ENCODE measurements at regions not wholly inside any gene's neighbourhood (a gene's known extent, or its start where the extent isn't known, plus 50 kb on each side); places are given as distances from the start of the nearest gene placed in this dataset.

GRCh38 chr3:18681818-18682345 lies 256.7 kb upstream of the SATB1 start:
- H3K36me3 Mint-ChIP-seq = no peaks in the 10 kb centered on the region
- Histone ChIP-seq H3K4me3 (replicated peaks in 1 of 3; ENCODE audit: low read depth in 2 of 3, low read length in 3 of 3) (no peak overlapping the region), H2AFZ (ENCODE audit: insufficient read depth, low read depth, low read length, poor library complexity, severe bottlenecking) (no peak overlapping the region), H3K4me1 (ENCODE audit: control insufficient read depth in 1 of 2, insufficient read depth in 2 of 2, low read length in 2 of 2) (peaks cover 0 to under 1% of the 10 kb centered on the region in 2 donors), H3K9ac (ENCODE audit: insufficient read depth, low read length, poor library complexity, severe bottlenecking) (no peak overlapping the region), H3K9me3 (replicated peaks in 1 of 2; ENCODE audit: control insufficient read depth in 1 of 2, insufficient read depth in 1 of 2, low read length in 2 of 2) (no peaks in the 10 kb centered on the region), H3K79me2 (ENCODE audit: insufficient read depth, low read length) (no peaks in the 10 kb centered on the region), H3K27me3 (ENCODE audit: control insufficient read depth in 2 of 2, insufficient read depth in 2 of 2, low read length in 2 of 2) (no peaks in the 10 kb centered on the region), H4K20me1 (ENCODE audit: insufficient read depth, low read length) (no peaks in the 10 kb centered on the region), H3K4me2 (replicated peaks; ENCODE audit: extremely low read depth, low read length, poor library complexity, severe bottlenecking) (no peak overlapping the region), H3K27ac (ENCODE audit: low read depth in 1 of 2, low read length in 2 of 2) (no peak overlapping the region), H3K36me3 (replicated peaks in 1 of 2; ENCODE audit: control insufficient read depth in 1 of 2, insufficient read depth in 2 of 2, low read length in 2 of 2) (no peaks in the 10 kb centered on the region)
- intact Hi-C loops (cut with micrococcal nuclease) = no loop called here
- TF ChIP-seq, protein P1, sequence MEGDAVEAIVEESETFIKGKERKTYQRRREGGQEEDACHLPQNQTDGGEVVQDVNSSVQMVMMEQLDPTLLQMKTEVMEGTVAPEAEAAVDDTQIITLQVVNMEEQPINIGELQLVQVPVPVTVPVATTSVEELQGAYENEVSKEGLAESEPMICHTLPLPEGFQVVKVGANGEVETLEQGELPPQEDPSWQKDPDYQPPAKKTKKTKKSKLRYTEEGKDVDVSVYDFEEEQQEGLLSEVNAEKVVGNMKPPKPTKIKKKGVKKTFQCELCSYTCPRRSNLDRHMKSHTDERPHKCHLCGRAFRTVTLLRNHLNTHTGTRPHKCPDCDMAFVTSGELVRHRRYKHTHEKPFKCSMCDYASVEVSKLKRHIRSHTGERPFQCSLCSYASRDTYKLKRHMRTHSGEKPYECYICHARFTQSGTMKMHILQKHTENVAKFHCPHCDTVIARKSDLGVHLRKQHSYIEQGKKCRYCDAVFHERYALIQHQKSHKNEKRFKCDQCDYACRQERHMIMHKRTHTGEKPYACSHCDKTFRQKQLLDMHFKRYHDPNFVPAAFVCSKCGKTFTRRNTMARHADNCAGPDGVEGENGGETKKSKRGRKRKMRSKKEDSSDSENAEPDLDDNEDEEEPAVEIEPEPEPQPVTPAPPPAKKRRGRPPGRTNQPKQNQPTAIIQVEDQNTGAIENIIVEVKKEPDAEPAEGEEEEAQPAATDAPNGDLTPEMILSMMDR (IDR thresholded peaks at IDR 0.05) = no peak
- no CpG with 5 or more reads among the region's 3 CpGs for WGBS (ENCODE audit: insufficient coverage)
- H3K4me3 Mint-ChIP-seq = no peak overlapping the region
- H3K9me3 Mint-ChIP-seq = peaks cover 0 to 2% (median 0%) of the 10 kb centered on the region in 7 donors
- H3K4me1 Mint-ChIP-seq = no peaks in the 10 kb centered on the region
- no peak overlapping the region for H3K27ac Mint-ChIP-seq
- DNase-seq = no peak
- H3K27me3 Mint-ChIP-seq (ENCODE audit: low read depth in 3 of 3) = no peaks in the 10 kb centered on the region

GRCh38 chr3:18680758-18681157 lies 255.6 kb upstream of the SATB1 start:
- H3K4me2 ChIP-seq (replicated peaks; ENCODE audit: extremely low read depth, low read length, poor library complexity, severe bottlenecking) = no peak overlapping the region
- H3K27me3 ChIP-seq (ENCODE audit: control insufficient read depth in 2 of 2, insufficient read depth in 2 of 2, low read length in 2 of 2) = no peaks in the 10 kb centered on the region
- H3K4me3 Mint-ChIP-seq = no peak overlapping the region
- DNase-seq = no peak
- no peak overlapping the region for H3K27ac ChIP-seq (ENCODE audit: low read depth in 1 of 2, low read length in 2 of 2)
- H3K36me3 ChIP-seq (replicated peaks in 1 of 2; ENCODE audit: control insufficient read depth in 1 of 2, insufficient read depth in 2 of 2, low read length in 2 of 2) = no peaks in the 10 kb centered on the region
- no peaks in the 10 kb centered on the region for H3K4me1 Mint-ChIP-seq
- peaks cover 0 to 2% (median 0%) of the 10 kb centered on the region in 7 donors for H3K9me3 Mint-ChIP-seq
- H4K20me1 ChIP-seq (ENCODE audit: insufficient read depth, low read length) = no peaks in the 10 kb centered on the region
- H3K4me3 ChIP-seq (replicated peaks in 1 of 3; ENCODE audit: low read depth in 2 of 3, low read length in 3 of 3) = no peak overlapping the region
- TF ChIP-seq, protein P1 (IDR thresholded peaks at IDR 0.05) = no peak
- H3K36me3 Mint-ChIP-seq = no peaks in the 10 kb centered on the region
- H3K27me3 Mint-ChIP-seq (ENCODE audit: low read depth in 3 of 3) = no peaks in the 10 kb centered on the region
- H3K27ac Mint-ChIP-seq = no peak overlapping the region
- no peaks in the 10 kb centered on the region for H3K9me3 ChIP-seq (replicated peaks in 1 of 2; ENCODE audit: control insufficient read depth in 1 of 2, insufficient read depth in 1 of 2, low read length in 2 of 2)
- H3K79me2 ChIP-seq (ENCODE audit: insufficient read depth, low read length) = no peaks in the 10 kb centered on the region
- intact Hi-C loops (cut with micrococcal nuclease) = no loop called here
- 100% methylated on average over 1 of the region's 3 CpGs for WGBS (ENCODE audit: insufficient coverage)
- no peaks in the 10 kb centered on the region for H3K4me1 ChIP-seq (ENCODE audit: control insufficient read depth in 1 of 2, insufficient read depth in 2 of 2, low read length in 2 of 2)
- H2AFZ ChIP-seq (ENCODE audit: insufficient read depth, low read depth, low read length, poor library complexity, severe bottlenecking) = no peak overlapping the region
- H3K9ac ChIP-seq (ENCODE audit: insufficient read depth, low read length, poor library complexity, severe bottlenecking) = no peak overlapping the region
